ENCODE measurements at regions not wholly inside any gene's neighbourhood (a gene's known extent, or its start where the extent isn't known, plus 50 kb on each side); places are given as distances from the start of the nearest gene placed in this dataset.

DNA sequence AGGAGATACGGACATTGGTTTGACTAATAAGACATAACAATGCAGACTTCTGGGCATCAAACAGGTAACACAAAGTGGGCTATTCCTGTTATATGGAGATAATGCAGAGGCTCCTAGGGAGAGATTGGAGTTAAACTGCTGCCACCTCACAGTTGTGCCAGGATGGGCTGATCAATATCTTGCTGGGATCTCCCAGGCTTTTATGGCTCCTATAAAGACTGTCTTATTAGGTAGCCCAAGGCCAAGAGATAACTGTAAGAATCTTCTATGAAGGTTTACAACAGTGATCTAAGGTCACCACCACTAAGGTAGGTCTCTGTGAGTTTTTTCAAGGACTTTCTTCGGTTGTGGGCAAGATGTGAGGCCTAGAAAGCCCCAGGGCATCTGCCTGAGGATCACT is 345.8 kb downstream of the KLF5 start:
- no peak for TF ChIP-seq SUZ12 (IDR thresholded peaks at IDR 0.05; ENCODE audit: extremely low read depth, insufficient read depth, insufficient read length)
- TF ChIP-seq YY1 (IDR thresholded peaks at IDR 0.05; ENCODE audit: insufficient read depth, insufficient read length) = no peak
- TF ChIP-seq ZNF274 (IDR thresholded peaks at IDR 0.05; ENCODE audit: low read depth, low read length) = no peak
